Loucy (cell line): ENCODE measurements at regions not wholly inside any gene's neighbourhood (a gene's known extent, or its start where the extent isn't known, plus 50 kb on each side); places are given as distances from the start of the nearest gene placed in this dataset.
"Not testable (repeated sequence)": the region's sequence is repeated elsewhere in the genome, so short reads cannot be mapped to it uniquely, and the experiment has no call there.

Source experiments
- H2AFZ ChIP-seq: fragments of 200-600 bp; sonication (generic); 2 replicates; pipeline ENCODE4 v1.6.0; 2016; ENCODE audit warnings: antibody characterized with exemption, mild to moderate bottlenecking, low read length, moderate library complexity
- H3F3A ChIP-seq: fragments of 200-600 bp; 2 replicates; pipeline ENCODE4 v1.6.0; 2016; ENCODE audit warnings: antibody characterized with exemption, low read depth, mild to moderate bottlenecking
- H3K27me3 ChIP-seq: fragments of 200-600 bp; sonication (generic); 2 replicates; pipeline ENCODE4 v1.6.1; 2014; ENCODE audit warnings: low read length, mild to moderate bottlenecking; ENCODE audit not compliant: insufficient read depth, poor library complexity, severe bottlenecking
- H3K36me3 ChIP-seq: fragments of 200-600 bp; sonication (generic); 2 replicates; pipeline ENCODE4 v1.6.1; 2016; ENCODE audit warnings: low read length; ENCODE audit not compliant: insufficient read depth
- H3K4me1 ChIP-seq: fragments of 200-600 bp; sonication (generic); 2 replicates; pipeline ENCODE4 v1.5.1; 2014; ENCODE audit warnings: low read length, mild to moderate bottlenecking; ENCODE audit not compliant: insufficient read depth, poor library complexity, severe bottlenecking
- H3K4me2 ChIP-seq: fragments of 200-600 bp; sonication (generic); 2 replicates; pipeline ENCODE4 v1.6.0; 2014; ENCODE audit warnings: antibody characterized with exemption, low read length, low read depth, mild to moderate bottlenecking; ENCODE audit not compliant: poor library complexity, severe bottlenecking
- H3K4me3 ChIP-seq: fragments of 200-600 bp; sonication (generic); 2 replicates; pipeline ENCODE4 v1.5.1; 2014; ENCODE audit warnings: low read length, mild to moderate bottlenecking, mixed read lengths; ENCODE audit not compliant: poor library complexity, severe bottlenecking
- H3K79me2 ChIP-seq: fragments of 200-600 bp; sonication (generic); 2 replicates; pipeline ENCODE4 v1.6.1; 2014; ENCODE audit warnings: low read length; ENCODE audit not compliant: insufficient read depth
- H3K9ac ChIP-seq: fragments of 200-600 bp; sonication (generic); 2 replicates; pipeline ENCODE4 v1.6.0; 2014; ENCODE audit warnings: mild to moderate bottlenecking, low read depth, low read length, moderate library complexity; ENCODE audit not compliant: poor library complexity, severe bottlenecking
- H3K9me2 ChIP-seq: fragments of 200-600 bp; sonication (generic); replicated peaks from 2 replicates; pipeline ENCODE4 v1.6.1; 2016; ENCODE audit warnings: low read depth, low read length, mixed read lengths
- H3K9me3 ChIP-seq: fragments of 200-600 bp; sonication (generic); 2 replicates; pipeline ENCODE4 v1.6.1; 2014; ENCODE audit warnings: mild to moderate bottlenecking, antibody characterized with exemption, low read length, low read depth; ENCODE audit not compliant: insufficient read depth
- H4K20me1 ChIP-seq: fragments of 200-600 bp; sonication (generic); 2 replicates; pipeline ENCODE4 v1.6.0; 2014; ENCODE audit warnings: antibody characterized with exemption, low read length, mild to moderate bottlenecking; ENCODE audit not compliant: insufficient read depth, poor library complexity, severe bottlenecking
- CTCF ChIP-seq: fragments of 200-600 bp; sonication (generic); conservative IDR thresholded peaks from 2 replicates; pipeline ENCODE4 v1.5.1; 2014; ENCODE audit warnings: mild to moderate bottlenecking, antibody characterized with exemption, low read length
- EZH2phosphoT487 ChIP-seq: fragments of 200-600 bp; IDR thresholded peaks from 2 replicates; pipeline ENCODE4 v1.6.1; 2018; ENCODE audit warnings: antibody characterized with exemption, mild to moderate bottlenecking, moderate library complexity, borderline replicate concordance

DNA sequence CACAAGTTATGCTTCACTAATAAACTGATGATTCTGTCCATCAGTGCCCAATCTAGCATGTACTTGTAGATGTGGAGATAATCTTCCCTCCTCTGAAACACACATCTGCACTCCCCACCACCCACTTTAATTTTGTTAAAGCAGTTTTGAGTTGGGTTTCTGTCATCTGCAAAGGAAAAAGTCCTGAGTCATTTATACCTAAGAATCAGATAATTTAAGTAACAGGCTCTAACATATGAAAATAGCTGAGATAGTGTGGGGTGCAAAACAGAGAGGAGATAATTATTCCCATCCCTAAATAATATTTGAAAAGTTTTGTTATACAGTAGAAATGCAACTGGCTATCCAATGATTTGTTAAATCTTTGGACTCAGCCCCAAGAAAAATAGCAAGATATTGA, 67.7 kb upstream of the ALOX12 start:
- Histone ChIP-seq H3K4me2 (no peak overlapping the region), H3K27me3 (peaks cover 4% of the 10 kb centered on the region), H3K4me3 (no peak overlapping the region), H3K79me2 (no peaks in the 10 kb centered on the region), H2AFZ (no peak overlapping the region), H3F3A (no peaks in the 10 kb centered on the region), H3K9ac (no peak overlapping the region), H3K4me1 (peaks cover 6% of the 10 kb centered on the region), H3K9me3 (no peaks in the 10 kb centered on the region), H4K20me1 (no peaks in the 10 kb centered on the region), H3K36me3 (no peaks in the 10 kb centered on the region), H3K9me2 (no peaks in the 10 kb centered on the region)
- TF ChIP-seq CTCF (no peak), EZH2phosphoT487 (no peak)

DNA sequence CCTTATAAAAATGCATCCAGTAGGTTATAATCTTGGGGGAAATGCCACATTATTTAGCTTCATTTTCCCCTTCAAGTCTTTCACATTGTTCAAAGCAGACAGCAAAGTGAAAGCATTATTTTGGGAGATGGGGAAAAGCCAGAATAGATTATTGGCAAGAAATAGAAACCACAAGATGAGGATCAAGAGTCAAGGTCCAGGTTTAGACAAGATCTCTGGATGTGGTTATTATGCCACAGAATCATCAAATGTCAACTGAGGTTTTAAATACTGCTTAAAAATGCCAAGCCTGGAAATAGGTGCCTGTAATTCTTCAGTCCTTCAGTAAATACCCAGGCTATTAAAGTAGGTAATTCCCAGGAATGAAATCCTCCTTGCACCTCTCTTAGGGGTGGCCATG, 65.1 kb upstream of the ALOX12 start:
- no peaks in the 10 kb centered on the region for H3K79me2 ChIP-seq
- TF ChIP-seq EZH2phosphoT487 (no peak), CTCF (no peak)
- H3K9me3 ChIP-seq: no peaks in the 10 kb centered on the region; the same call in 1 of the 2 replicates
- H3K9me2 ChIP-seq: no peaks in the 10 kb centered on the region
- H4K20me1 ChIP-seq: no peaks in the 10 kb centered on the region
- no peaks in the 10 kb centered on the region for H3K36me3 ChIP-seq
- H3K4me3 ChIP-seq: no peak overlapping the region
- no peaks in the 10 kb centered on the region for H3F3A ChIP-seq
- H2AFZ ChIP-seq: no peak overlapping the region
- H3K27me3 ChIP-seq: peaks cover 4% of the 10 kb centered on the region
- no peak overlapping the region for H3K4me2 ChIP-seq
- no peak overlapping the region for H3K9ac ChIP-seq
- no peaks in the 10 kb centered on the region for H3K4me1 ChIP-seq

DNA sequence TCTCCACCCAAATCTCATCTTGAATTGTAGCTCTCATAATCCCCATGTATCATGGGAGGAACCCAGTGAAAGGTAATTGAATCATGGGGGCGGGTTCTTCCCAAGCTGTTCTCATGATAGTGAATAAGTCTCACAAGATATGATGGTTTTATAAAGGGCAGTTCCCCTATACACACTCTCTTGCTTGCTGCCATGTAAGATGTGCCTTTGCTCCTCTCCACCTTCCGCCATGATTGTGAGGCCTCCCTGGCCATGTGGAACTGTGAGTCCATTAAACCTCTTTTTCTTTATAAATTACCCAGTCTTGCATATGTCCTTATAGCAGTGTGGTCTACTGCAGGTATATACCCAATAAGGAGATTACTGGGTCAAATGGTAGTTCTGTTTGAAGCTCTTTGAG, 61.3 kb upstream of the ALOX12 start:
- peaks cover 10% of the 10 kb centered on the region for H3K4me1 ChIP-seq
- not testable (repeated sequence) for H3K4me3 ChIP-seq, H2AFZ ChIP-seq, H3K9me3 ChIP-seq, H3K79me2 ChIP-seq, H3K9me2 ChIP-seq, H3K9ac ChIP-seq, H3K27me3 ChIP-seq, H3K4me2 ChIP-seq, H3F3A ChIP-seq, H4K20me1 ChIP-seq, H3K36me3 ChIP-seq

DNA sequence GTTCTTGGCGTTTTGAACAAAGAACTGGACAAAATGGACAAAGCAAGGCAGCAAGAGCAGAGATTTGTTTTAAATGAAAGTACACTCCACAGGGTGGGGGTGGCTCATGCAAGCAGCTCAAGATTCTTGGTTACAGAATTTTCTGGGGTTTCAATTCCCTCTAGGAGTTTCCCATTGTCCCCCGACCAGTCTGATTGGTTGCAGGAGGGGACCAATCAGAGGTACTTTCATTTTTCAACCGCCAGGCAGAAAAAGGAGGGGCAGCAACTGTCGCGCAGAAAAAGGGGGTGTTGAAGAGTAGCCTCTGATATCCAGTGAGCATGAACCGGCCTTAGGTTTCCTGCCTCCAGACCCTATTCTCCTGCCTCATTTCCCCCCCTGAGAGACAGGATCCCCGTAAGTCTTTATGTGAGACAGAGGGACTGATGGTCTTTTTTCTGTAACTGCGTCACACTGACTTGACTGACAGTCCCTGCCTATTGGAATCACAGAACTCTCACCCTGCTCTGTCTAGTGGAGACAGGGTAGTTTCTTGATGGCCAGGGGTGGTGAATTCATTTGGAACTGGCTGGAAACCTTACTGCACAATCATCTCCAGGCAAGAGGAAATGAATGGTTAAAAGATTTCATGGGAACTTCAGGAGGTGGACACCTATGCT, 59.4 kb upstream of the ALOX12 start:
- no peaks in the 10 kb centered on the region for H3K36me3 ChIP-seq
- no peaks in the 10 kb centered on the region; the same call in 1 of the 2 replicates for H3K9me3 ChIP-seq
- H3K4me1 ChIP-seq: peaks cover 14% of the 10 kb centered on the region
- no peak overlapping the region for H3K4me2 ChIP-seq
- no peaks in the 10 kb centered on the region for H3K79me2 ChIP-seq
- TF ChIP-seq CTCF (no peak), EZH2phosphoT487 (no peak)
- H3K9me2 ChIP-seq: no peaks in the 10 kb centered on the region
- H3K9ac ChIP-seq: no peak overlapping the region
- H4K20me1 ChIP-seq: no peaks in the 10 kb centered on the region
- H3K27me3 ChIP-seq: no peaks in the 10 kb centered on the region
- no peak overlapping the region for H2AFZ ChIP-seq
- no peak overlapping the region for H3K4me3 ChIP-seq
- H3F3A ChIP-seq: no peaks in the 10 kb centered on the region
